ENCODE measurements at regions not wholly inside any gene's neighbourhood (a gene's known extent, or its start where the extent isn't known, plus 50 kb on each side); places are given as distances from the start of the nearest gene placed in this dataset.

DNA sequence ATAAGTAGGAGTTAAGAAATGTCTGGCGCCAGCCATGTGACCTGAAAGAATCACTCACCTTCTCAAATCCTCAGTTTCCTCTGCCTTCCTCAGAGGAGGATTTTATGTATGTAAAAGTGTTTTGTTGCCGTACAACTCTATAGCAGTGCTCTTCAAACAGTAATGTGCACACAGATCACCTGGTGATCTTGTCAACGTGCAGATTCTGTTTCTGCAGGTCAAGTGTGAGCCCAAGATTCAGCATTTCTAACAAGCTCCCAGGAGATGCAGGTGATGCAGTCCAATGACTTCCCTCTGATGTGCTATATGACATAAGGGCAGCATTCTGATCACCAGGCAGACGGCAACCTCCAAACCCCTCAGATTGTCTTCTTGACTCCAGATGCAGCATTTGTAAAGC is 83.7 kb downstream of the CDC7 start:
- no peaks in the 10 kb centered on the region for H3K79me2 ChIP-seq (ENCODE audit: insufficient read depth, low read length)
- Mint-ChIP-seq H3K4me1 (peaks cover 5% of the 10 kb centered on the region in 2 experiments), H3K27ac (no peak overlapping the region), H3K36me3 (ENCODE audit: insufficient read depth in 1 of 3, low read depth in 3 of 3) (no peaks in the 10 kb centered on the region; a peak in 1 of 7 replicates), H3K4me3 (no peak overlapping the region), H3K27me3 (ENCODE audit: low read depth) (no peaks in the 10 kb centered on the region; the same call in 1 of the 2 replicates), H3K9me3 (no peaks in the 10 kb centered on the region)
- no peaks in the 10 kb centered on the region for H4K20me1 ChIP-seq (ENCODE audit: control insufficient read depth, insufficient read depth, insufficient read length)
- peaks cover 1% of the 10 kb centered on the region; the same call in 1 of the 2 replicates for H3K4me1 ChIP-seq (ENCODE audit: insufficient read depth, low read length)
- no peak overlapping the region for H4K8ac ChIP-seq (replicated peaks; ENCODE audit: insufficient read length, low read depth, low read length)
- H2BK120ac ChIP-seq (ENCODE audit: low read depth, low read length, poor library complexity, severe bottlenecking), result no peak overlapping the region
- H3K18ac ChIP-seq (ENCODE audit: insufficient read length, low read depth, low read length), result no peak overlapping the region
- no peaks in the 10 kb centered on the region for H3K9me3 ChIP-seq (ENCODE audit: control insufficient read depth, low read depth, low read length)
- no peak overlapping the region for H3K4me2 ChIP-seq (ENCODE audit: insufficient read depth, insufficient read length, low read length)
- H2AFZ ChIP-seq (ENCODE audit: low read length), result no peak overlapping the region
- no peak overlapping the region for H4K91ac ChIP-seq (ENCODE audit: insufficient read length, low read depth, low read length)
- no peak overlapping the region for H3K9ac ChIP-seq (ENCODE audit: extremely low read depth, insufficient read length, low read length)
- no peak overlapping the region for H2AK5ac ChIP-seq (ENCODE audit: insufficient read length, low read length)
- no peaks in the 10 kb centered on the region for H3K27me3 ChIP-seq (ENCODE audit: insufficient read depth, low read length)
- no peak overlapping the region for H2BK5ac ChIP-seq (ENCODE audit: insufficient read length, low read length)
- no peak overlapping the region for H2BK12ac ChIP-seq (ENCODE audit: insufficient read length, low read depth, low read length)
- H3K79me1 ChIP-seq (ENCODE audit: insufficient read depth, low read depth, low read length, poor library complexity, severe bottlenecking), result no peaks in the 10 kb centered on the region
- no peak overlapping the region for H3K27ac ChIP-seq (ENCODE audit: insufficient read length, low read depth, low read length)
- no peak overlapping the region for H4K5ac ChIP-seq (ENCODE audit: insufficient read length, low read depth, low read length)
- H3K56ac ChIP-seq (ENCODE audit: insufficient read length, low read depth, low read length), result no peak overlapping the region
- no peaks in the 10 kb centered on the region for H3K23me2 ChIP-seq (ENCODE audit: insufficient read length, low read depth, low read length, poor library complexity, severe bottlenecking)
- H2BK20ac ChIP-seq (ENCODE audit: low read depth, low read length, poor library complexity, severe bottlenecking), result no peak overlapping the region
- H3K23ac ChIP-seq (ENCODE audit: insufficient read length, low read depth, low read length), result no peak overlapping the region
- no peak for DNase-seq
- H3K14ac ChIP-seq (ENCODE audit: insufficient read depth, low read length), result no peak overlapping the region
- TF ChIP-seq, protein P1, sequence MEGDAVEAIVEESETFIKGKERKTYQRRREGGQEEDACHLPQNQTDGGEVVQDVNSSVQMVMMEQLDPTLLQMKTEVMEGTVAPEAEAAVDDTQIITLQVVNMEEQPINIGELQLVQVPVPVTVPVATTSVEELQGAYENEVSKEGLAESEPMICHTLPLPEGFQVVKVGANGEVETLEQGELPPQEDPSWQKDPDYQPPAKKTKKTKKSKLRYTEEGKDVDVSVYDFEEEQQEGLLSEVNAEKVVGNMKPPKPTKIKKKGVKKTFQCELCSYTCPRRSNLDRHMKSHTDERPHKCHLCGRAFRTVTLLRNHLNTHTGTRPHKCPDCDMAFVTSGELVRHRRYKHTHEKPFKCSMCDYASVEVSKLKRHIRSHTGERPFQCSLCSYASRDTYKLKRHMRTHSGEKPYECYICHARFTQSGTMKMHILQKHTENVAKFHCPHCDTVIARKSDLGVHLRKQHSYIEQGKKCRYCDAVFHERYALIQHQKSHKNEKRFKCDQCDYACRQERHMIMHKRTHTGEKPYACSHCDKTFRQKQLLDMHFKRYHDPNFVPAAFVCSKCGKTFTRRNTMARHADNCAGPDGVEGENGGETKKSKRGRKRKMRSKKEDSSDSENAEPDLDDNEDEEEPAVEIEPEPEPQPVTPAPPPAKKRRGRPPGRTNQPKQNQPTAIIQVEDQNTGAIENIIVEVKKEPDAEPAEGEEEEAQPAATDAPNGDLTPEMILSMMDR (conservative IDR thresholded peaks at IDR 0.05), result no peak
- H2BK15ac ChIP-seq (ENCODE audit: low read depth, low read length), result no peak overlapping the region
- no CpG with 5 or more reads among the region's 4 CpGs for whole genome bisulfite sequencing (ENCODE audit: extremely low coverage, insufficient read length, low lambda C conversion rate)
- H3T11ph ChIP-seq (ENCODE audit: low read length), result no peak overlapping the region
- H3K4ac ChIP-seq (ENCODE audit: low read depth, low read length), result no peak overlapping the region

All from H9 (cell line).